SKM-1 (cell line): ENCODE measurements at regions not wholly inside any gene's neighbourhood (a gene's known extent, or its start where the extent isn't known, plus 50 kb on each side); places are given as distances from the start of the nearest gene placed in this dataset.

Experiments
- DNase-seq: peaks from one replicate; lab custom pipeline; 2025; ENCODE audit not compliant: unreplicated experiment; lab: John Stamatoyannopoulos, UW

- no peak for DNase-seq
Measured at GRCh38 chr18:42392416-42392815, 437.4 kb downstream of the PIK3C3 start.

- DNase-seq: no peak
Measured at GRCh38 chr18:42392926-42393325, 437.9 kb downstream of the PIK3C3 start.

GRCh38 chr18:42394238-42394637 lies 439.2 kb downstream of the PIK3C3 start:
- no peak for DNase-seq

- no peak for DNase-seq
Measured at GRCh38 chr18:42401131-42401673, 446.2 kb downstream of the PIK3C3 start.

GRCh38 chr18:42404151-42404550 lies 449.1 kb downstream of the PIK3C3 start:
- no peak for DNase-seq

GRCh38 chr18:42409005-42409404 lies 454.0 kb downstream of the PIK3C3 start:
- no peak for DNase-seq

GRCh38 chr18:42412281-42412680 lies 457.2 kb downstream of the PIK3C3 start:
- no peak for DNase-seq

GRCh38 chr18:42412896-42413295 lies 457.9 kb downstream of the PIK3C3 start:
- no peak for DNase-seq

GRCh38 chr18:42413870-42414269 lies 458.8 kb downstream of the PIK3C3 start:
- DNase-seq: no peak

GRCh38 chr18:42414756-42415454 lies 459.9 kb downstream of the PIK3C3 start:
- no peak for DNase-seq

GRCh38 chr18:42417189-42417588 lies 462.2 kb downstream of the PIK3C3 start:
- no peak for DNase-seq

GRCh38 chr18:42418121-42418520 lies 463.1 kb downstream of the PIK3C3 start:
- DNase-seq: no peak

- no peak for DNase-seq
Measured at GRCh38 chr18:42425025-42425424, 470.0 kb downstream of the PIK3C3 start.

GRCh38 chr18:42426496-42427015 lies 471.5 kb downstream of the PIK3C3 start:
- no peak for DNase-seq

GRCh38 chr18:42429196-42429595 lies 474.2 kb downstream of the PIK3C3 start:
- DNase-seq: no peak

GRCh38 chr18:42436222-42436765 lies 481.3 kb downstream of the PIK3C3 start:
- DNase-seq: no peak

GRCh38 chr18:42437001-42437400 lies 482.0 kb downstream of the PIK3C3 start:
- no peak for DNase-seq

GRCh38 chr18:42437646-42438045 lies 482.6 kb downstream of the PIK3C3 start:
- no peak for DNase-seq

GRCh38 chr18:42442656-42443055 lies 487.6 kb downstream of the PIK3C3 start:
- no peak for DNase-seq

- no peak for DNase-seq
Measured at GRCh38 chr18:42444349-42444748, 489.3 kb downstream of the PIK3C3 start.

- no peak for DNase-seq
Measured at GRCh38 chr18:42445359-42445758, 490.3 kb downstream of the PIK3C3 start.

- DNase-seq: no peak
Measured at GRCh38 chr18:42446195-42446594, 491.2 kb downstream of the PIK3C3 start.
